ENCODE measurements at regions not wholly inside any gene's neighbourhood (a gene's known extent, or its start where the extent isn't known, plus 50 kb on each side); places are given as distances from the start of the nearest gene placed in this dataset.

- ChIA-PET CTCF (no interaction called here), POLR2A (no interaction called here)
- Mint-ChIP-seq H3K27me3 (no peaks in the 10 kb centered on the region), H3K4me3 (no peak overlapping the region), H3K4me1 (ENCODE audit: low read depth) (no peaks in the 10 kb centered on the region), H3K27ac (no peak overlapping the region), H3K36me3 (ENCODE audit: low read depth) (no peaks in the 10 kb centered on the region), H3K9me3 (no peaks in the 10 kb centered on the region)
- intact Hi-C loops (cut with micrococcal nuclease), result no loop called here
- no peak for ATAC-seq
- TF ChIP-seq, protein P1, sequence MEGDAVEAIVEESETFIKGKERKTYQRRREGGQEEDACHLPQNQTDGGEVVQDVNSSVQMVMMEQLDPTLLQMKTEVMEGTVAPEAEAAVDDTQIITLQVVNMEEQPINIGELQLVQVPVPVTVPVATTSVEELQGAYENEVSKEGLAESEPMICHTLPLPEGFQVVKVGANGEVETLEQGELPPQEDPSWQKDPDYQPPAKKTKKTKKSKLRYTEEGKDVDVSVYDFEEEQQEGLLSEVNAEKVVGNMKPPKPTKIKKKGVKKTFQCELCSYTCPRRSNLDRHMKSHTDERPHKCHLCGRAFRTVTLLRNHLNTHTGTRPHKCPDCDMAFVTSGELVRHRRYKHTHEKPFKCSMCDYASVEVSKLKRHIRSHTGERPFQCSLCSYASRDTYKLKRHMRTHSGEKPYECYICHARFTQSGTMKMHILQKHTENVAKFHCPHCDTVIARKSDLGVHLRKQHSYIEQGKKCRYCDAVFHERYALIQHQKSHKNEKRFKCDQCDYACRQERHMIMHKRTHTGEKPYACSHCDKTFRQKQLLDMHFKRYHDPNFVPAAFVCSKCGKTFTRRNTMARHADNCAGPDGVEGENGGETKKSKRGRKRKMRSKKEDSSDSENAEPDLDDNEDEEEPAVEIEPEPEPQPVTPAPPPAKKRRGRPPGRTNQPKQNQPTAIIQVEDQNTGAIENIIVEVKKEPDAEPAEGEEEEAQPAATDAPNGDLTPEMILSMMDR (IDR thresholded peaks at IDR 0.05), result no peak
- DNase-seq, result no peak
These were observed 144.0 kb upstream of the GPC1 start for GRCh38 chr2:240291337-240292034.

DNA sequence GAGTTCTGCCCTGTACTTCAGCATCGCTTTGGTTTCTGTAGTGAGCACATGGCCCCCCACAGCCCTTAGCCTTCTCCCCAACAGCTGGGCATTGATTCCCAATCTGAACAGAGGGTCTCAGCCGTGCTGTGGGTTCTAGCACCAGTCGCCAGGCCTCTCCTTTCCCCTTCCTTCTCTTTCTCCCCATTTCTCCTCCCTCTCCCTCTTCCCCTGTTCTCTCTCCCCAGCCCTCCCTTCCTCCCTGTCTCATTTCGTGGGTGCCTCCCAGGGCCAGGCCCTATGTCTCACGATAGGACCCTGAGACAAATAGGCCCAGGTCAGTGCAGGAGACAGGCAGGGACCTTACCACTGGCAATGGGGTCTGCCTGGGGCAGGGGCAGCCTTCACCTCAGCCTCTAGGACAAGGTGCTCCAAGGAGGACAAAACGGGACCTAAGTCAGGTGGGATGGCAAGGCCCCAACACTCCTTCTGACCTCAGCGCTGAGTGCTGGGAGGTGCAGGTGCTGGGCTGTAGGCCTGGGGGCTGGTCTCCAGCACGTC, 143.4 kb upstream of the GPC1 start:
- Mint-ChIP-seq H3K36me3 (ENCODE audit: low read depth) (no peaks in the 10 kb centered on the region), H3K27me3 (no peaks in the 10 kb centered on the region), H3K4me3 (no peak overlapping the region), H3K9me3 (no peaks in the 10 kb centered on the region), H3K27ac (no peak overlapping the region), H3K4me1 (ENCODE audit: low read depth) (no peaks in the 10 kb centered on the region)
- POLR2A ChIA-PET, result no interaction called here
- CTCF ChIA-PET, result interaction anchor here (0.6 kb wide), 1 partner anchor 13 kb away, joined by 3 read pairs; no protein-coding TSS in a partner anchor
- intact Hi-C loops (cut with micrococcal nuclease), result no loop called here
- ATAC-seq, result no peak
- TF ChIP-seq, protein P1 (IDR thresholded peaks at IDR 0.05), result no peak
- no peak for DNase-seq

- ChIA-PET CTCF (interaction anchor here (0.6 kb wide), 1 partner anchor 13 kb away, joined by 3 read pairs; no protein-coding TSS in a partner anchor), POLR2A (no interaction called here)
- Mint-ChIP-seq H3K27ac (no peak overlapping the region), H3K4me1 (ENCODE audit: low read depth) (no peaks in the 10 kb centered on the region), H3K4me3 (no peak overlapping the region), H3K27me3 (no peaks in the 10 kb centered on the region), H3K36me3 (ENCODE audit: low read depth) (no peaks in the 10 kb centered on the region), H3K9me3 (no peaks in the 10 kb centered on the region)
- ATAC-seq, result no peak
- TF ChIP-seq, protein P1 (IDR thresholded peaks at IDR 0.05), result no peak
- intact Hi-C loops (cut with micrococcal nuclease), result no loop called here
- DNase-seq, result no peak
These were observed 142.6 kb upstream of the GPC1 start for GRCh38 chr2:240292619-240293525.

GRCh38 chr2:240293557-240294461, 141.7 kb upstream of the GPC1 start:
- Mint-ChIP-seq H3K36me3 (ENCODE audit: low read depth) (no peaks in the 10 kb centered on the region), H3K9me3 (no peaks in the 10 kb centered on the region), H3K4me3 (no peak overlapping the region), H3K4me1 (ENCODE audit: low read depth) (no peaks in the 10 kb centered on the region), H3K27ac (no peak overlapping the region), H3K27me3 (no peaks in the 10 kb centered on the region)
- TF ChIP-seq, protein P1 (IDR thresholded peaks at IDR 0.05), result no peak
- ChIA-PET CTCF (no interaction called here), POLR2A (no interaction called here)
- intact Hi-C loops (cut with micrococcal nuclease), result no loop called here
- no peak for DNase-seq
- no peak for ATAC-seq

All from activated CD8-positive, alpha-beta T cell treated with anti-CD3 and anti-CD28 coated beads for 36 hours (primary cell).